Ishikawa (cell line): ENCODE measurements at regions not wholly inside any gene's neighbourhood (a gene's known extent, or its start where the extent isn't known, plus 50 kb on each side); places are given as distances from the start of the nearest gene placed in this dataset.

ENCODE experiments used
- CEBPB ChIP-seq: IDR thresholded peaks from 2 replicates; pipeline ENCODE4 v1.6.1; 2012
- CREB1 ChIP-seq: IDR thresholded peaks from 2 replicates; pipeline ENCODE4 v1.6.1; 2012; ENCODE audit warnings: low read depth
- EGR1 ChIP-seq: IDR thresholded peaks from 2 replicates; pipeline ENCODE4 v1.6.1; 2012
- EP300 ChIP-seq: IDR thresholded peaks from 2 replicates; pipeline ENCODE4 v1.6.1; 2012; ENCODE audit warnings: borderline replicate concordance
- FOXM1 ChIP-seq: IDR thresholded peaks from 2 replicates; pipeline ENCODE4 v1.6.1; 2012; ENCODE audit warnings: low read depth, borderline replicate concordance
- MAX ChIP-seq: IDR thresholded peaks from 2 replicates; pipeline ENCODE4 v1.6.1; 2012
- NFIC ChIP-seq: IDR thresholded peaks from 2 replicates; pipeline ENCODE4 v1.6.1; 2012
- RAD21 ChIP-seq: IDR thresholded peaks from 2 replicates; pipeline ENCODE4 v1.6.1; 2012; ENCODE audit warnings: low read depth
- REST ChIP-seq: IDR thresholded peaks from 2 replicates; pipeline ENCODE4 v1.6.1; 2012; ENCODE audit warnings: low read depth, mild to moderate bottlenecking
- TAF1 ChIP-seq: IDR thresholded peaks from 2 replicates; pipeline ENCODE4 v1.6.1; 2012; ENCODE audit warnings: low read depth, mild to moderate bottlenecking
- TCF12 ChIP-seq: IDR thresholded peaks from 2 replicates; pipeline ENCODE4 v1.6.1; 2012; ENCODE audit warnings: low read depth
- TEAD4 ChIP-seq: IDR thresholded peaks from 2 replicates; pipeline ENCODE4 v1.6.1; 2012
- USF1 ChIP-seq: IDR thresholded peaks from 2 replicates; pipeline ENCODE4 v1.6.1; 2012
- YY1 ChIP-seq: IDR thresholded peaks from 2 replicates; pipeline ENCODE4 v1.6.1; 2012; ENCODE audit warnings: low read depth
- ZBTB7A ChIP-seq: IDR thresholded peaks from 2 replicates; pipeline ENCODE4 v1.6.1; 2012; ENCODE audit warnings: low read depth

DNA sequence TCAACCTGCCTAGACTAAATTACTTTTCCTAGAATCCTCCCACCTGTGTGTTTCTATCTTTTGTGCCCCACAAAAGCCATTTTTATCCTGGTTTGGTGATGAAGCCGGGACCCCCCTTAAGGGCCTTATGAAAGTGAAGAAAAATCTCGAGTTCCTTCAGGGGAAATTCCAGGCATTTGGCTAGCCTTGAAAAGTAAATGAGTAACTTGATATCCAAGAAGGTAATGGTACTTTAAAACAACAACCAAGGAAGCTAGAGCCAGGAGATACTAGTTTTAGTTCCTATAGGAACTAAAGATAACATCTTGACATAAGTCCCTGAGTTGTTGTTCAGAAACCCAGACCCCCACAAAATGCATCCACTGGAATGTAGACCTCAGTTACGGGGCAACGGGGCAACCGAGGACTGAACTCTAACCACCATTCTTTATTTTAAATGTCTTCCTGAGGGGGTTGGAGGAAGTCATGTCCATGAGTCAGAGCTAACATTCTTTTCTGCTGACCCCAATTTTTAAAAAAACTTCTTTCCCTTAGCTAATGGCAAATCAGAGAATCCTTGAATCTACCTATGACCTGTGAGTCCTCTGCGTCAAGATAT lies 73.9 kb downstream of the VCX3A start:
- no peak for TF ChIP-seq YY1
- TF ChIP-seq USF1, result no peak
- no peak for TF ChIP-seq FOXM1
- no peak for TF ChIP-seq RAD21
- no peak for TF ChIP-seq TAF1
- TF ChIP-seq NFIC, result no peak
- no peak for TF ChIP-seq TCF12
- no peak for TF ChIP-seq CEBPB
- TF ChIP-seq CREB1, result no peak

GRCh38 chrX:6456196-6456595 lies 78.7 kb downstream of the VCX3A start:
- TF ChIP-seq TEAD4 (no peak), YY1 (no peak), EP300 (no peak), FOXM1 (no peak), USF1 (no peak), CEBPB (no peak), MAX (no peak), TCF12 (no peak), ZBTB7A (no peak), REST (no peak)

DNA sequence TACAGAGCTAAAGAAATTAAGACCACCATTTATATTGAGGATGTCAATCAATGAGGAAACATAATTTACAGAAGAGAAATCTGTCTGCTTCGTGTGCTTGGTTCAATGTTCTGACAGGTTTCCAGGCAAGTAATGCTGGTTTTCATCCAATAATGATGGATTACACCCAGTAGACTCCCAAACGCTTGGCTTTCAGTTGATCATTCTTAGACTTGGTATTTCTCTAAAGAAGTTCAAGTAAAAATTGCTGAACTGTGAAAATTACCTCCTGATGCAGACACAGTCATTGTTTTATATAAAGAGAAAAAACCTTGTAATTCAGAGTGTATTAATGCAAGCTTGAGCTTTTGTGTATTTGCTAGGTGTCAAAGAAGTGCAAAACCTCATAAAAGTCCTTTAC lies 85.0 kb downstream of the VCX3A start:
- no peak for TF ChIP-seq TEAD4
- TF ChIP-seq EGR1, result no peak
- TF ChIP-seq REST, result no peak
- no peak for TF ChIP-seq TCF12
- TF ChIP-seq CREB1, result no peak
- no peak for TF ChIP-seq YY1
- no peak for TF ChIP-seq MAX

DNA sequence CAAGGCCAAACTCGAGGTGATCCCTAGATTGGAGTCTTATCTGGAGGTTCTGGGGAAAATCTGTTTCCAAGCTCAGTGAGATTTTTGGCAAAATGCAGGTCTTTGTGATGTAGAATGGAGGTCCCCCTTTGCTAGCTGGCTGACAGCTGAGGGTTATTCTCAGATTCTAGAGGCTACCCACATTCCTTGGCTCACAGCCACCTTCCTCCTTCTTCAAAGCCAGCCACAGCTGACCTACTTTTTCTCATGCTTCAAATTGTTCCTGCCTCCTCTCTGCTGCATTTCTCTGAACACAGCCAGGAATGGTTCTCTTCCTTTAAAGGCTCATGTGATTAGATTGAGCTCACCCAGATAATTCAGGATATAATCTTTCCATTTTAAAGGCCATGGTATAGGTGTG lies 86.9 kb downstream of the VCX3A start:
- TF ChIP-seq CREB1 (no peak), USF1 (no peak), MAX (no peak), NFIC (no peak), RAD21 (no peak), FOXM1 (no peak), YY1 (no peak), REST (no peak), ZBTB7A (no peak), TAF1 (no peak), EGR1 (no peak), TEAD4 (no peak), TCF12 (no peak)
